Heart right ventricle (tissue), 16 donors: ENCODE measurements at regions not wholly inside any gene's neighbourhood (a gene's known extent, or its start where the extent isn't known, plus 50 kb on each side); places are given as distances from the start of the nearest gene placed in this dataset.
A peak's percentile ranks its signal among the peaks of the same experiment; 100 is the strongest.

Experiments used
- ATAC-seq, 8 donors: fragments of 200-7000 bp; cut with Tn5 transposase; one replicate each; pipeline ENCODE4 v1.9.1; 2020; ENCODE audit warnings: mild to moderate bottlenecking in 8 of 8, moderate library complexity in 8 of 8, moderate number of reproducible peaks in 1 of 8
- DNase-seq, 2 donors: peaks; one replicate each; pipeline ENCODE4 v3.0.0-alpha.2; 2020
- H3K27ac ChIP-seq, 10 donors: fragments of 200-600 bp; sonication (generic) in 2 of 10; one replicate each; pipeline versions ENCODE4 v1.5.0 to v1.8.0; 2020 to 2022; ENCODE audit warnings: mild to moderate bottlenecking in 3 of 10
- H3K27me3 ChIP-seq, 7 donors: fragments of 200-600 bp; one replicate each; pipeline ENCODE4 v1.8.0; 2021 to 2022; ENCODE audit warnings: mild to moderate bottlenecking in 2 of 7
- H3K36me3 ChIP-seq, 9 donors: fragments of 200-600 bp; sonication (generic) in 1 of 9; one replicate each; pipeline versions ENCODE4 v1.5.0 to v1.8.0; 2020 to 2022; ENCODE audit warnings: mild to moderate bottlenecking in 2 of 9
- H3K4me1 ChIP-seq, 9 donors: fragments of 200-600 bp; sonication (generic) in 1 of 9; one replicate each; pipeline versions ENCODE4 v1.5.0 to v1.8.0; 2020 to 2022; ENCODE audit warnings: mild to moderate bottlenecking in 4 of 9
- H3K4me3 ChIP-seq, 10 donors: fragments of 200-600 bp; sonication (generic) in 2 of 10; one replicate each; pipeline versions ENCODE4 v1.5.0 to v1.8.0; 2020 to 2022; ENCODE audit warnings: mild to moderate bottlenecking in 7 of 10, moderate library complexity in 2 of 10
- H3K9me3 ChIP-seq, 11 donors: fragments of 200-600 bp in 10 of 11; sonication (generic) in 2 of 11; one replicate each; pipeline versions ENCODE4 v1.5.0 to v1.8.0; 2013 to 2022; ENCODE audit warnings: mild to moderate bottlenecking in 2 of 11, control low read depth in 1 of 11, moderate library complexity in 1 of 11
- CTCF ChIP-seq, 9 donors: fragments of 200-600 bp; sonication (generic) in 2 of 9; IDR thresholded peaks; one replicate each; pipeline versions ENCODE4 v1.5.0 to v1.8.0; 2021 to 2022; ENCODE audit warnings: antibody characterized with exemption in 9 of 9, mild to moderate bottlenecking in 5 of 9, moderate library complexity in 1 of 9
- WGBS, 2 donors: extraction: QIAGEN DNeasy Blood & Tissue Kit; methylation state at CpG; one replicate each; pipeline ENCODE4 v1.1.7; 2013; ENCODE audit warnings: inconsistent platforms in 1 of 2; 5-methylcytosine and 5-hydroxymethylcytosine counted together
- intact Hi-C, 10 donors: fragments of 100-400 bp; cut with DNase I; formaldehyde crosslinking; loops; one replicate each; pipeline versions ENCODE4 v1.11.1 to v1.14.2; 2022
- donor health status: Arrhythmogenic right ventricular cardiomyopathy.
- donor health status: ischemic (EF 13 %, LVEDD 7.1; RV severe dilation, severe dysfunction).
- donor health status: healthy with polysubstance abuse.
- donor health status: DM: no; HTN: yes; CAD: no.
- donor health status: DM: no; HTN: no; CAD: no.
- donor health status: ischemic (EF 25% LVEDD 6.9; RV normal size, moderate dysfunction).
- donor health status: ischemic (EF 25% LVEDD 5.7; RV mildly dilated, moderate dysfunction).
- donor health status: healthy.
- donor health status: DM: yes; HTN: yes; CAD: no.
- donor health status: Ischemic cardiomyopathy.
- donor health status: ischemic (EF 35%, LVEDD 5.7; RV mildly dilated, moderate dysfunction).
- donor health status: nonischemic (EF 11% LVEDD 7.7; RV severe dilation, severe dysfunction).
- donor health status: DM: yes; HTN: yes; CAD: no.
- donor health status: PGD.
- donor health status: ischemic (EF 29% LVEDD 5.4; RV normal size, mild dysfunction).
- donor health status: nonischemic (EF 23%, LVEDD 6.1; RV moderate dilation, normal function).

GRCh38 chr5:39580702-39581453 is 156.1 kb upstream of the DAB2 start:
- Histone ChIP-seq H3K36me3 (no peaks in the 10 kb centered on the region), H3K4me1 (peaks cover 0 to 13% (median 9%) of the 10 kb centered on the region in 9 donors), H3K27ac (peak overlapping the region in 1 of 10 donors; percentile 32), H3K27me3 (peaks cover 0 to 6% (median 0%) of the 10 kb centered on the region in 7 donors), H3K4me3 (no peak overlapping the region), H3K9me3 (no peaks in the 10 kb centered on the region)
- peak in 6 of 8 donors; percentile 15 to 49 (median 33) for ATAC-seq
- no peak for TF ChIP-seq CTCF (IDR thresholded peaks at IDR 0.05)
- intact Hi-C loops = loop anchor here in 4 of 10 donors (5.0 to 10.0 kb wide), 5 partner anchors 1106 to 1304 kb away; no protein-coding TSS in a partner anchor
- DNase-seq = no peak
- 25 to 41% methylated on average over 1 of the region's 1 CpG for WGBS, 2 donors

DNA sequence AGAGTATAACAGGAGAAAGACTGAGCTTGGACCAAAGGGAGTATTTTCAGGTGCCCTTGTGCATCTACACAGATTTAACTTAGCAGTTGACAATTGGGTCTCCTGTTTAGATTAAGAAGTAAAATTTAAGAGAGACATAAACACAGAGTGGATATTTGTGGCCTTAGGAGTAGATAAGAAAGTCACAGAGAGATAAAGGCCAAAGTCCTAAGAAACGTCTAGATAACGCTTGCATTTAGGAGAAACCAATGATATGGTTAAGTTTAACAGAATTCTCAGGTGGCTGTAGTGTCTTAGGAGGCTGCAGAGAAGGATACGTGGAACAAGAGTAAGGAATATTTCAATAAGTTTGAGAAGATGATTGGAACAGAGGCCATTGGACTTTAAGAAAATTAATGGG is 155.0 kb upstream of the DAB2 start:
- Histone ChIP-seq H3K4me3 (no peak overlapping the region), H3K4me1 (peaks cover 0 to 13% (median 9%) of the 10 kb centered on the region in 9 donors), H3K27ac (peak overlapping the region in 1 of 10 donors; percentile 22), H3K9me3 (no peaks in the 10 kb centered on the region), H3K27me3 (peaks cover 0 to 6% (median 0%) of the 10 kb centered on the region in 7 donors), H3K36me3 (no peaks in the 10 kb centered on the region)
- DNase-seq = no peak
- intact Hi-C loops = loop anchor here (2.0 to 10.0 kb wide), 10 partner anchors 365 to 1305 kb away; partner anchors contain the start of gene FYB1 (in 1 of the 10)
- TF ChIP-seq CTCF (IDR thresholded peaks at IDR 0.05) = no peak
- ATAC-seq = no peak
- WGBS, 2 donors = 67 to 75% methylated on average over 3 of the region's 3 CpGs

DNA sequence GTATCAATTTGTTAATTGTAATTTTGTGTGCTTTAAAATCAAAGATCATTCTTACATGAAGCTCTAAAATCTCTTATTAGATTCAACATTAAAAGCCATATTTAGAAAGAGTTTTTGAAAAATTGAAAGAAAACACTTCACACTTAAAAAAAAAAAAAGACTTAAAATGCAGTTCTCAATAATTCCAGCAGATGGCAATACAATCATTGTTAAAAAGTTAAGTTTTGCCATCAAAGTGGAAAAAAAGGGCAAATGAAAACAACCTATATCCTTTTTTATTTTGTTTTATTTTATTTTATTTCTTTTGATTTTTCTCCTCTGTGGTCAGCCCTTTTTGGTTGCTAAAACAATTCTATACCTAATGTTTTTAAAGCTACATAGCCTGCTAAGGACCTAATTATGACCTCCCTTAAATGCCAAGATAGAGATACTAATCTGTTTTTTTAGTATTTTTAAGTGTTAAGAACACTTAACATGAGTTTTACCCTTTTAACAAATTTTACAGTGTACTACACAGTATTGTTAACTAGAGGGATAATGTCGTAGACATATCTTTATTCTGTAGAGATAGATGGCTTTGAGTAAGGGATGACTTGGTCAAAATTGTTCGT is 154.2 kb upstream of the DAB2 start:
- no peak overlapping the region for H3K27ac ChIP-seq
- ATAC-seq (no peak), DNase-seq (no peak)
- intact Hi-C loops = loop anchor here (2.0 to 10.0 kb wide), 8 partner anchors 364 to 1298 kb away; partner anchors contain the start of gene FYB1 (in 1 of the 10)
- 66 to 71% methylated on average over 2 of the region's 2 CpGs for WGBS, 2 donors
- no peaks in the 10 kb centered on the region for H3K9me3 ChIP-seq
- peaks cover 0 to 5% (median 0%) of the 10 kb centered on the region in 7 donors for H3K27me3 ChIP-seq
- no peaks in the 10 kb centered on the region for H3K36me3 ChIP-seq
- H3K4me1 ChIP-seq = peaks cover 0 to 13% (median 9%) of the 10 kb centered on the region in 9 donors
- H3K4me3 ChIP-seq = no peak overlapping the region
- TF ChIP-seq CTCF (IDR thresholded peaks at IDR 0.05) = peak; percentile 59 to 82 (median 75)

GRCh38 chr5:39577529-39577928 is 152.7 kb upstream of the DAB2 start:
- no peak overlapping the region for H3K27ac ChIP-seq
- no peak overlapping the region for H3K4me3 ChIP-seq
- H3K36me3 ChIP-seq = no peaks in the 10 kb centered on the region
- DNase-seq (no peak), ATAC-seq (no peak)
- H3K4me1 ChIP-seq = peaks cover 0 to 13% (median 9%) of the 10 kb centered on the region in 9 donors
- intact Hi-C loops = loop anchor here in 9 of 10 donors (5.0 to 10.0 kb wide), 7 partner anchors 363 to 1300 kb away; partner anchors contain the start of gene FYB1 (in 1 of the 9)
- TF ChIP-seq CTCF (IDR thresholded peaks at IDR 0.05) = no peak
- H3K27me3 ChIP-seq = peaks cover 0 to 9% (median 0%) of the 10 kb centered on the region in 7 donors
- 36 to 38% methylated on average over 2 of the region's 2 CpGs for WGBS, 2 donors
- no peaks in the 10 kb centered on the region for H3K9me3 ChIP-seq
